GM12874 (cell line): ENCODE measurements at regions not wholly inside any gene's neighbourhood (a gene's known extent, or its start where the extent isn't known, plus 50 kb on each side); places are given as distances from the start of the nearest gene placed in this dataset.

Experiments used
- TF ChIP-seq, protein P1 (sequence below): IDR thresholded peaks from 2 replicates; pipeline ENCODE4 v1.5.1; 2011; ENCODE audit warnings: low read depth, mild to moderate bottlenecking, control low read depth, low read length, moderate library complexity; ENCODE audit not compliant: insufficient read depth

DNA sequence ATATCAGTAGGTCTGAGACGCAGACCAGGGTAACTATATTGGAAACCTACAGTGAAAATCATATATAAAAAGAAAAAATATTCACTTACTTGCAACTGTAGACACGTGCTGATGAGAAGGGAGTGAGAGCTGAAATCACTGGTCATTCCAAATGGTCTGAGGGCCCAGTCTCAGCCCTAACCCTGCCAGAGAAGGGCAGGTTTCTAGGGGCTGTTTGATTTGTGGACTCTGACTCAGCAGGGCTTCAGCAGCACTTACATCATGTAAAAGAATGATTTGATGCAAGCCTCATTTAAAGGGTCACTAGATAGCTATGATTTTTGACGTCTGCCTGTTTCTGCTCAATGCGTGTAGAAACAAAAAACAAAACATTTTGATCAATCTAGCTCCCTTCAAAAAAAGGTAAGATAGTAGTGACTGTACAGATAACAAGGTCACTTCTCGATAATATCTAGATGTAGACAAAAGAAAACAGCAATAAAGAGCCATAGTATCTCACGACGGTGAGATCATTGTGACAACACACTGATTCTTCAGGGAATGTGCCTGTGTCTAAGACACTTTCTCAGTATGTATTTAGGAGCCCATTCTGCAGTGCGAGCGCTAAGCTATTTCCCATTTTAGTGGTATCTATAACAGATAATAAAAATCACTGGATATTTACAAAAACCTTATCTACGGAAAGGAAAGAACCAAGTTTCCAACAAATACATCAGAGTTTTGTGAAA lies 307.2 kb downstream of the HIVEP2 start:
- TF ChIP-seq, protein P1, sequence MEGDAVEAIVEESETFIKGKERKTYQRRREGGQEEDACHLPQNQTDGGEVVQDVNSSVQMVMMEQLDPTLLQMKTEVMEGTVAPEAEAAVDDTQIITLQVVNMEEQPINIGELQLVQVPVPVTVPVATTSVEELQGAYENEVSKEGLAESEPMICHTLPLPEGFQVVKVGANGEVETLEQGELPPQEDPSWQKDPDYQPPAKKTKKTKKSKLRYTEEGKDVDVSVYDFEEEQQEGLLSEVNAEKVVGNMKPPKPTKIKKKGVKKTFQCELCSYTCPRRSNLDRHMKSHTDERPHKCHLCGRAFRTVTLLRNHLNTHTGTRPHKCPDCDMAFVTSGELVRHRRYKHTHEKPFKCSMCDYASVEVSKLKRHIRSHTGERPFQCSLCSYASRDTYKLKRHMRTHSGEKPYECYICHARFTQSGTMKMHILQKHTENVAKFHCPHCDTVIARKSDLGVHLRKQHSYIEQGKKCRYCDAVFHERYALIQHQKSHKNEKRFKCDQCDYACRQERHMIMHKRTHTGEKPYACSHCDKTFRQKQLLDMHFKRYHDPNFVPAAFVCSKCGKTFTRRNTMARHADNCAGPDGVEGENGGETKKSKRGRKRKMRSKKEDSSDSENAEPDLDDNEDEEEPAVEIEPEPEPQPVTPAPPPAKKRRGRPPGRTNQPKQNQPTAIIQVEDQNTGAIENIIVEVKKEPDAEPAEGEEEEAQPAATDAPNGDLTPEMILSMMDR = no peak

DNA sequence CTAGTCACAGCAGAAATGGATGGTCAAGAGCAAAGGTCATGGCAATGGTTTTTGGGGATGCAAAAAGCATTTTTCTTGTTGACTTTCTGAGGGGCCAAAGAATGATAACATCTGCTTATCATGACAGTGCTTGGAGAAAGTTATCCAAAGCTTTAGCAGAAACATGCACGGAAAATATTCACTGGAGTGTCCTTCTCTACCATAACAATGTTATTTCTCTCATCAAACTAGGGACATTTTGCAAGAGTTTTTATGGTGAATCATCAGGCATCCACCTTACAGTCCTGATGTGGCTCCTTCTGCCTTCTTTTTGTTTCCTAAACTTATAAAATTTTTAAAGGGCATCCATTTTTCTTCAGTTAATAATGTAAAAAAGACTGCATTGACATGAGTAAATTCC lies 302.3 kb downstream of the HIVEP2 start:
- TF ChIP-seq, protein P1 = no peak

DNA sequence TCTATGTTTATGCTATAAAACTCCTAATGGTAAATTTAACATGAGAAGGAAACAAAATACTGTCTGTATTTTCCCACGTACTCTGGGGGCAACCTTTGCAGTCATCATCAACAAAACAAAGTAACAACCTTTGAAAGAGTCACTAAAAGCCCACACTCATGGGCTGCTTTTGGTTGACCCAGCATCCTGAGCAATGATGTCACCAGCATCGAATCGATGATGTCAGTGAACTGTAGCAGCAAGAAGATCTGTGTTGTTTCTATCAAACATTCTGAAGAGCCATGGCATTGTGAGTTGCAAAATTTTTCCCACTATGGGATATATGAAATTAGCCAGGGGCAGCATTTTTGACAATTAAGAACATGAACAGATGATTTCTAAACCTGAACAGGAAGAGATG lies 300.1 kb downstream of the HIVEP2 start:
- TF ChIP-seq, protein P1 = no peak

DNA sequence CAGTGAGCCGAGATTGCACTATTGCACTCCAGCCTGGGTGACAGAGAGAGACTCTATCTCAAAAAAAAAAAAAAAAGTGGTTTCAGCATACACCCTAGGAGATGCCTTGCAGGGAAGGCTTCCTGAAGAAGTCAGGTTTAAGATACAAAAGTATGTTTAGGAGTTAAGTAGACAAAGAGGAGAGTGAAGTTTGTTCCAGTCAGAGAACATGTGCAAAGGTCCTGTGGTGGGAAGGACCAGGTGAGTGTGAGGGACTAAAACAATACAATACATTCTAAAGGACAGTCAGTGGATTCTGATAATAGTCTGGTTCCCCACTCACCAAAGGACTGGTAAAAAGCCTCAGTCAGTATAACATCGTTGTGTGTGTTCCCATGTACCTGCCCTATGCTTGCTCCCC lies 299.3 kb downstream of the HIVEP2 start:
- TF ChIP-seq, protein P1 = no peak

DNA sequence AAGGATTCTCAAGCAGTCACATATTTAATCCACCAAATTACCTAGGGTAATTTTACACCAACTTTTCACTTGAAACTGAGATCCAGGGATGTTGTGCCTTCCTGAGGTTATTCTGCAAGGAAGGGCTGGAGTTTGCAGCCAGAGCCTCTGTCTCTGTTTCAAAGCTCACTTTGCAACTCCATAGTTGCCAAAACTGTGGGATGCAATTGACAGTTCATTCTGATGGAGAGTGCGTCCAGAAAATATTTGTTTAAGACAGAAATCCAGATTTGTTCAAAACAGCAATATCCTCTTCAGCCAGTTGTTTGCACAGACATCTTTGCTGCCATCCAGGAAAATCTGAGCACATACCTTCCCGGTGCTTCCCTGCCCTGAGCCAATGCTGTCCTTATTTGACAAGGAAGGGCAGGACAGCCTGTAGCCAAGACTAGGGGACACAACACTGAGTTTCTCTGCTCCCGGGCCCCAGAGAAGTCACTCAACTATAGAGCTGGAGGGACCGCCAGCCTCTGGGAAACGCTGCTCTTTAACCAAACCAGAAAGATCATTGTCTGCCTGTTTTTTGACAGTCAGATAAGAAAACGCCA lies 297.4 kb downstream of the HIVEP2 start:
- TF ChIP-seq, protein P1 = no peak

DNA sequence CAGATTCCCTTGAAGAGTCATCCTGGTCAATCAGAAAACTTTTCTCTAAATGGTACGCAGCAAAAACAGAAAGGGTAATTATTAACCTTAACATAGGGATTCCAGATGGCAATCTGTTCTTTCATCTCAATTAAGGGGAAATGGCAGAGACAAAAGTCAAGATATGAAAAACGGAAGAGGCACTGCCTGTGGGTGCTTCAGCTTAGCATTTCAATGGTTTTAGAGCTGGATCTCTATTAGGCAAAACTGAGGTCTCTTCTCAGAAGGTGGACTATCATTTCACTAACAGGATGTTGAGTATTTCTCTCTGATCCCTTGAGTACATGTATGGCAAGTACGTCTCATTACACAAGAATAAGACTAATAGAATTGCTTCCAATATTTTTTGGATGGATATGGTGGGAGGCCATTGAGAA lies 296.9 kb downstream of the HIVEP2 start:
- TF ChIP-seq, protein P1 = no peak

DNA sequence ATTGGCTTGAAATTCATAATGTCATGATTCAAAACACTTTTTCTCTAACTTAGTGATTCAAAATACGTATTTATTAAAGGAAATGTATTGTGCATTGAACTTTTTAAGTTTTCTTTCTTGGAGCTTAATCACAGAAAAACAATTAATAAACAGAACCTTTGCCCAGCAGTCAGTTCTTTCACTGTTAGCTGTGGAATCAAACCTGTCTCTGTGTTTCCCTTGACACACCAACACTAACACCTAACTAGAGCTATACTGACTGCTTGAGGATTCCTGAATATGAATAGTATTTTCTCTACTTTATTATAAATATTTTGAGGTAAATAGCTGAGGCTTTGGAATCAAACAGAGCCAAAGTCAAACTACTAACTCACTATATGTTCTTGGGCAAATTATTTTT lies 296.4 kb downstream of the HIVEP2 start:
- TF ChIP-seq, protein P1 = no peak
